ENCODE measurements at regions not wholly inside any gene's neighbourhood (a gene's known extent, or its start where the extent isn't known, plus 50 kb on each side); places are given as distances from the start of the nearest gene placed in this dataset.
"Not testable (repeated sequence)": the region's sequence is repeated elsewhere in the genome, so short reads cannot be mapped to it uniquely, and the experiment has no call there.

DNA sequence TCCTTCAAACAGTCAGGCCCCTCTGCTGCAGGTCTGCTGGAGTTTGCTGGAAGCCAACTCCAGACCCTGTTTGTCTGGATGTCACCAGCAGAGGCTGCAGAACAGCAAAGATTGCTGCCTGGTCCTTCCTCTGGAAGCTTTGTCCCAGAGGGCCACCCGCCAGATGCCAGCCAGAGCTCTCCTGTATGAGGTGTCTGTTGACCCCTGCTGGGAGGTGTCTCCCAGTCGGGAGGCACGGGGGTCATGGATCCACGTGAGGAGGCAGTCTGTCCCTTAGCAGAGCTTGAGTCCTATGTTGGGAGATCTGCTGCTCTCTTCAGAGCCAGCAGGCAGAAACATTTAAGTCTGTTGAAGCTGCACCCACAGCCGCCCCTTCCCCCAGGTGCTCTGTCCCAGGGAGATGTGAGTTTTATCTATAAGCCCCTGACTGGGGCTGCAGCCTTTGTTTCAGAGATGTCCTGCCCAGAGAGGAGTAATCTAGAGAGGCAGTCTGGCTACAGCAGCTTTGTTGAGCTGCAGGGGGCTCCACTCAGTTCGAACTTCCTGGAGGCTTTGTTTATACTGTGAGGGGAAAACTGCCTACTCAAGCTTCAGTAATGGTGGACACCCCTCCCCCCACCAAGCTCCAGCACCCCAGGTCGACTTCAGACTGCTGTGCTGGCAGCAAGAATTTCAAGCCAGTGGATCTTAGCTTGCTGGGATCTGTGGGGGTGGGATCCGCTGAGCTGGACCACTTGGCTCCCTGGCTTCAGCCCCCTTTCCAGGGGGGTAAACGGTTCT is 72.1 kb downstream of the OGFRL1 start:
- DNase-seq, result not testable (repeated sequence)

DNA sequence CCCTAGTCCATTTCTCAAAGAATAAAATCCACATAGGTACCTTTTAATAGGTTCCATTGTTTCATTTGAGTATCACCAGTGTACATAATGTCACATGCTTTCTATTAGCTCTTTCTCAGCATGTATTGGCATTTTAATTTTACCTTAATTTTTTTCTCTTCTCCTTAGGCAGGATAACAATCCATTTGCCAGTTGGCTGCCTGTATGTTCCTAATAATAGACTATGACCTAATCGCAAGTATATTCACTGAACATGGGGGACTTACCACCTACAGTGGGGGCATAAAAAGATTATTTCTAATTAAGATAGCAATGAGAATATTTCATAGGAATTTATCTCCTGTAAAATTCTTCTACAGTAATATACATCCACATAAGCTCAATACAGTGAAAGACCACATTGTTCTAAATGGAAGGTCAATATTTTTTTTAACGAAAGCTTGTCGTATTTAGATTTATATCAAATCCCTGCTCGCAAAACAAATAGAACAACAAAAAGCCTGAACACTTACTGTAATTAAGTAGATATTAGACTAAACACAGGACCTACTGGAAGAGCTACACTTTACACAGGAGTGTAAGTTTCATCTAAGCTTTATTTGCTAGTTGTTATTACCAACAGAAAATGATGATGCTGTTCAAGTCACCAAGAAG is 76.4 kb downstream of the OGFRL1 start:
- DNase-seq, result no peak

GRCh38 chr6:71367756-71368155 is 79.1 kb downstream of the OGFRL1 start:
- DNase-seq, result no peak

DNA sequence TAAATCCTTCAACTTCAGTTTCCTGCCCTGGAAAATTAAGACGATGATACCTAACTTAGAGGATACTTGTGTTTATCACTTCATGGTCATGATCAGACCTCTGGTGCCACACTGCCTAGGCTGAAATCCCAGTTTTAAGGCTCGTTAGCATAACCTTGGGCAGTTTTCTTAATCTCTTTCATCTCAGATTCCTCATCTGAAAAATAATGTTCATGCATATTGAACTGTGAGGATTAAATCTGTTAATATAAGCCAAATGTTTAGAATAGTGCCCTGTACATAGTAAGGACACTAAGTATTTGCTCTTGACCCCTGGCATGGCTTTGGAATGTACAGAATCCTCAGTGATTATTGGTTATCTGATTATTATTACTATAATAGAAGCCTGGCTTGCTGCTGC is 79.7 kb downstream of the OGFRL1 start:
- DNase-seq, result no peak

DNA sequence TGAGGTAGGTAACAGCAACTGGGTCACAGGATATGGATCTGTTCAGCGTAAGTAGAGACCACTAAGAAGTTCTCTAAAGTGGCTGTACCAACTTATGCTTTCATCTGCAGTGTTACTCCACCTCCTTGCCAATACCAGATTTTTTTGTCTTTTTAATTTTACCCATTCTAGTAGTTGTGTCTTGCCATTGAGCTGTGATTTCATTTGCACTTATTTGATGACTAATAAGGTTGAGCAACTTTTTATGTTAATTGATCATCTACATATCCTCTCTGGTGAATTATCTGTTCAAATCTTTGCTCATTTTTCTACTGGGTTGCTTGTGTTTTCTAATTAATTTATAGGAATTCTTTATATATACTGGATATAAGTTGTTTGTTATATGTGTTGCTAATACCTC is 82.9 kb downstream of the OGFRL1 start:
- DNase-seq, result no peak

- DNase-seq, result no peak
Observed at GRCh38 chr6:71373943-71374342, 85.3 kb downstream of the OGFRL1 start.

DNA sequence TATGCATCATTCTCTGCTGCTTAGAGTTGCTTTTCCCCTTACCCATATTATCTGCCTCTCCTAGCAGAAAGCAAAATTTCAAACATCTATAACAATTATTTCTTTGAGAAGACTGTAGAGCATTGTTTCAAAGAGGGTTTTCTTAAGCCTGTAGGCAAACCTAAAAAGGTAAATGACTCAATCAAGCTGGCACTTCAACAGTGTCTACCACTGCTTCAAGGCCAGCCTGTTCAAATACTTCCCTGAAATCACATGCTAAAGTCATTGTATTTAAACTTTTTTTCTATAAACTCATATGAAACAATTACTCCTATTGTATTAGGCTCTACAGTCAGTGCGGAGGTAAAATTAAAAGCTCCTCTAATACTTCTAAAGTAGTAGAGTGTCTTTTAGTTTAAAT is 87.1 kb downstream of the OGFRL1 start:
- no peak for DNase-seq

DNA sequence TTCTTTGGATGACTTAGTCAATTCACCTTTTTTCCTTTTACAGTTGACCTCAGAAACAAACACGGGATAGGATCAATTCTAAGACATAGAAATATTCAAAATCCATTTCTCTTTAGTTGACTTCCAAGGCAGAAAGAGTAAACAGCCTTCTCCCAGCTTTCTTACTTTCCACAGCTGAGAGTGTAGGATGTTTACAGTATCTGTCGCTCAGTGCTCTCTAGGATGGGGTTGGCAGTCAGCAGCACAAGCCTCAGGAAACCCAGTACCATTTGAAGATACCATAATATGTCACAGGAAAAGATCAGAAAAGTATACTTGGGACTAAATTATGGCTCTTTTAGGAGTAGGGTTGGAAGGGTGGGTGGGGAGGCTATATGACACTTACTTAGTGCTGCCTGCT is 88.2 kb downstream of the OGFRL1 start:
- no peak for DNase-seq

DNA sequence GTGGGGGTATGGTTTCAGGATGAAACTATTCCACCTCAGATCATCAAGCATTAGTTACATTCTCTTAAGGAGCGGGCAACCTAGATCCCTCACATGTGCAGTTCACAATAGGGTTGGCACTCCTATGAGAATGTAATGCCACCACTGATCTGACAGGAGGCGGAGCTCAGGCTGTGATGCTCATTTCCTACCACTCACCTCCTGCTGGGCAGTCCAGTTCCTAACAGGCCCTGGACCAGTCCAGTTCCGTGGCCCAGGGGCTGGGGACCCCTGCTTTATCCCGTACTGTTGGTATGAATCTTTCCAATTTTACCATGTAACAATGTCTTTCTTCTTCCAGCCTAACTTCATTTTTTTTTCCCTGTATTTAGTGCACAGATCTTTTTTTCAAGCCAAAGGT is 94.9 kb downstream of the OGFRL1 start:
- DNase-seq, result no peak

- peak; percentile 35 to 72 (median 59) for DNase-seq
Observed at GRCh38 chr6:71383901-71384489, 95.4 kb downstream of the OGFRL1 start.

DNA sequence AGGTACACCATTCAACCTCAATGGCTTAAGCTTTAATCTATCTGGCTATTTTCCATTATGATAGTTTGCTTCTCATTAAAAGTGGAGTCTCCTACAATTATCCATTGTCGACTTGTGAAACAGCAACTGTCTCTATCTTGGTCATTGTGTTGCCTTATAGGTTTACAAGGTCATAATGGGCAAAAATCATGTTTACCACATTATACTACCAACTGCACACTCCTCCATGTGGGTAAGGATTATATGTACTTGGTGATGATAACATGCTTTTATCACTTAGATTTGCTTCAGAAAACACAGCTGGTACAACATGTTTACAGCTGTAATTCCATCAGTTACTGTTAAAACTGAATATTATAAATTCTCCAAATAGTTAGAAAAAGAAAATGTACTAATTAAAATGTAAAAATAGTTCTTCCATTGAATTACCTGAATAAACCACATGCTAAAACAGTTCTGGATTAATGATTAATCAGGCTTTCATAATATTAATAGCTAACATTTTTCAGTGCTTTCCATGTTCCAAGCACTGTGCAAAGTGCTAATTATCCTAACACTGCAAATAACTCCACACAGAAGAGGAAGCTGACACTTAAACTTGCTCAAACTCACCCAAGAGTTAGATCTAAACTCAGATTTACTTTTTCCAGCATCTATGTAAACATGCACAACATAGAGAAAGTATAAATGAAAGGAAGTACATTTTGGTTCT is 96.7 kb downstream of the OGFRL1 start:
- DNase-seq, result no peak

- DNase-seq, result no peak
Observed at GRCh38 chr6:71386215-71386614, 97.6 kb downstream of the OGFRL1 start.

- DNase-seq, result no peak
Observed at GRCh38 chr6:71387179-71387578, 98.6 kb downstream of the OGFRL1 start.

GRCh38 chr6:71388068-71388744 is 99.6 kb downstream of the OGFRL1 start:
- DNase-seq, result no peak

GRCh38 chr6:71388856-71389527 is 100.4 kb downstream of the OGFRL1 start:
- DNase-seq, result no peak

DNA sequence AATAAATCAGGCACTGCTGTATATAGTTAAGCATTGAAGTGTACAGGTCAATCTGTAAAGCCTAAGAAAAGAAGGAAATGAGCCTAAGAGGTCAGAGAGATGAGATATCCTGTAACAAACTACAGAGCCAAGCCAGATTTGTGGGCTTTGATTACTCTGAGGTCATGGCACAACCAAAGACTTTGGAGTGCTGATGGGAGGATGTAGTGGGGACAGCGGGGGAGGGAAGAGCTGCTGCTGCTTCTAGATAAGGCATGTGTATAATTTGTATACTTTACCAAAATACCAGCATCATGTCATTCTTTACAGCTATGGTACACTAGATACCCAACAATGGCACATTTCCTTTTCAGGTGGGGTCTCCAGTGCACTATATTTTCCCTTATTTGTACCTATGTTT is 102.5 kb downstream of the OGFRL1 start:
- no peak for DNase-seq

DNA sequence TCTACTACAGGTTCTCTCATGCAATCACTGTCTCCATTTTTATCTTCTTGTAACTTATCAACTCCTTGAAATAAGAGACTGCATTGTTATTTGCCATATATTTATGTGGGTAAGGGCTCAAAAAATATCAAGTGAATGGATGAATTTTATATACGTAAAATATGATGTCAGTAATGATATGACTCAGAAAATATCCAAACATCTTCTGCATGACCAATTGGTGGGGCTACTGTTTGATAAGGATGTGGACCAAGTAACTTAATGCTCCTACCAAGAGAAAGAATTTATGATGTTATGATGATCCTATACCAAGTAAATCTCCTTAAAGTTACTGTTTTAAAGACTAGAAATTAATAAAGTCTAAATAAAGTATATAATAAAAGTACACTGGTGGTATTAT is 103.7 kb downstream of the OGFRL1 start:
- no peak for DNase-seq

GRCh38 chr6:71393471-71393870 is 104.9 kb downstream of the OGFRL1 start:
- DNase-seq, result peak in 1 of 3 donors; percentile 38

DNA sequence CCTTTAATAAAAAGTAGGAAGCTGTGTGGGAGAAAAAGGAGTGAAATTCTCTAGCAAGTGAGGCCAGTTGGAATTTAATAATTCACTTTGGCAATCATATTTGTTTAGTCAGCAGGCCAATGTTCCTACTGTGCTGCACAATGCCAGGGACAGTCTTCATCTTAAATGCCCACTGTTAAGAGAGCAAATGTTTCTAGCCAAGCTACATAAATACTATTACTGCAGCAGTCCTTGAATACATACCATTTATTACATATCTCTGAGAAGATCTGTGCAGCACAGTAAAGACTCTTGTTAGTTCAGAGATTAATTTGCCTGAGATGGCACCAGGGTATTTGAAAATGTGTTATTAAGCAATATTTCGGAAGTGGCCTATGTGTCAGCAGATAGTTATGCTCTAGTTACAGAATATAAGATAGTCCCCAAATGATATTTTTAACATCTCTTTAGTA is 105.4 kb downstream of the OGFRL1 start:
- DNase-seq, result peak in 1 of 3 donors; percentile 29

GRCh38 chr6:71394926-71395325 is 106.3 kb downstream of the OGFRL1 start:
- DNase-seq, result no peak

GRCh38 chr6:71395731-71396409 is 107.3 kb downstream of the OGFRL1 start:
- DNase-seq, result no peak
